SK-N-SH (cell line): ENCODE measurements at regions not wholly inside any gene's neighbourhood (a gene's known extent, or its start where the extent isn't known, plus 50 kb on each side); places are given as distances from the start of the nearest gene placed in this dataset.

ENCODE experiments used
- CTCF ChIA-PET: fragments of 300-600, 350-600 bp; formaldehyde crosslinking; extraction: SDS; loops from one replicate; lab custom pipeline; 2021; lab: Yijun Ruan, JAX
- POLR2A ChIA-PET: fragments of 350-600 bp; sonication (Branson Sonifier 250); formaldehyde crosslinking; extraction: SDS; loops from one replicate; lab custom pipeline; 2020; ENCODE audit warnings: antibody characterized with exemption, inconsistent platforms; lab: Yijun Ruan, JAX
- DNase-seq: peaks from one replicate; pipeline ENCODE4 v3.0.0; 2012
- H2AFZ ChIP-seq: fragments of 200-600 bp; sonication (generic); 2 replicates; pipeline ENCODE4 v1.8.1; 2016; ENCODE audit warnings: antibody characterized with exemption, mild to moderate bottlenecking, low read depth
- H3F3A ChIP-seq: fragments of 200-600 bp; sonication (generic); replicated peaks from 2 replicates; pipeline ENCODE3; 2016; ENCODE audit warnings: antibody characterized with exemption, mild to moderate bottlenecking; ENCODE audit not compliant: insufficient read depth
- H3K27ac ChIP-seq, 2 experiments: fragments of 200-500 bp in 1 of 2; fragments of 200-600 bp in 1 of 2; sonication (Bioruptor generic) in 1 of 2; sonication (generic), shearing (Covaris generic) in 1 of 2; 2 replicates each; pipeline versions ENCODE4 v1.5.1 to v1.6.1; 2014 to 2016; ENCODE audit warnings: low read depth in 2 of 2, inconsistent platforms in 1 of 2, low read length in 1 of 2, mild to moderate bottlenecking in 1 of 2, mixed read lengths in 1 of 2
- H3K27me3 ChIP-seq: fragments of 200-600 bp; sonication (generic), shearing (Covaris generic); 2 replicates; pipeline ENCODE4 v1.6.1; 2016; ENCODE audit warnings: mixed run types; ENCODE audit not compliant: insufficient read depth
- H3K36me3 ChIP-seq, 2 experiments: fragments of 200-500 bp in 1 of 2; fragments of 200-600 bp in 1 of 2; sonication (Bioruptor generic) in 1 of 2; sonication (generic) in 1 of 2; replicated peaks in 1 of 2; 2 replicates each; pipeline versions ENCODE3 to v1.5.1; 2014 to 2016; ENCODE audit warnings: low read length in 1 of 2, mild to moderate bottlenecking in 1 of 2; ENCODE audit not compliant: insufficient read depth in 2 of 2, control insufficient read depth in 1 of 2
- H3K4me1 ChIP-seq, 2 experiments: fragments of 200-500 bp in 1 of 2; fragments of 200-600 bp in 1 of 2; sonication (Bioruptor generic) in 1 of 2; sonication (generic), shearing (Covaris generic) in 1 of 2; 2 replicates each; pipeline versions ENCODE4 v1.5.1 to v1.6.1; 2014 to 2016; ENCODE audit warnings: low read depth in 1 of 2, low read length in 1 of 2, mixed run types in 1 of 2; ENCODE audit not compliant: insufficient read depth in 2 of 2, control insufficient read depth in 1 of 2
- H3K4me2 ChIP-seq: fragments of 200-600 bp; sonication (generic), shearing (Covaris generic); 2 replicates; pipeline ENCODE4 v1.6.1; 2017; ENCODE audit warnings: mixed run types
- H3K4me3 ChIP-seq, 2 experiments: fragments of 200-500 bp in 1 of 2; fragments of 200-600 bp in 1 of 2; sonication (Bioruptor generic) in 1 of 2; sonication (generic), shearing (Covaris generic) in 1 of 2; 2 replicates each; pipeline versions ENCODE4 v1.5.1 to v1.8.1; 2014 to 2016; ENCODE audit warnings: low read depth in 2 of 2, inconsistent platforms in 1 of 2, low read length in 1 of 2, mild to moderate bottlenecking in 1 of 2, mixed read lengths in 1 of 2, moderate library complexity in 1 of 2
- H3K79me2 ChIP-seq: fragments of 200-600 bp; sonication (generic); 2 replicates; pipeline ENCODE4 v1.8.1; 2017; ENCODE audit warnings: mild to moderate bottlenecking; ENCODE audit not compliant: insufficient read depth
- H3K9ac ChIP-seq: fragments of 200-600 bp; sonication (generic); 2 replicates; pipeline ENCODE4 v1.6.1; 2017; ENCODE audit warnings: mixed run types
- H3K9me2 ChIP-seq: fragments of 200-600 bp; sonication (generic); 2 replicates; pipeline ENCODE4 v1.6.1; 2017; ENCODE audit warnings: mixed run types
- H3K9me3 ChIP-seq: fragments of 200-600 bp; sonication (generic); 2 replicates; pipeline ENCODE4 v1.6.1; 2017; ENCODE audit warnings: mixed run types, mild to moderate bottlenecking, moderate library complexity
- H4K20me1 ChIP-seq: fragments of 200-600 bp; sonication (generic); 2 replicates; pipeline ENCODE4 v1.6.1; 2017; ENCODE audit warnings: mild to moderate bottlenecking, mixed run types; ENCODE audit not compliant: insufficient read depth
- CHD2 ChIP-seq: fragments of 150-350 bp; IDR thresholded peaks from 2 replicates; pipeline ENCODE4 v1.6.1; 2018; ENCODE audit warnings: low read length; ENCODE audit not compliant: partially characterized antibody
- EP300 ChIP-seq, 2 experiments: IDR thresholded peaks; 2 replicates each; pipeline versions ENCODE4 v1.4.0 to v1.6.1; 2012; ENCODE audit warnings: borderline replicate concordance in 1 of 2, low read depth in 1 of 2, low read length in 1 of 2
- EZH2phosphoT487 ChIP-seq: fragments of 200-600 bp; sonication (generic); IDR thresholded peaks from 2 replicates; pipeline ENCODE4 v1.6.1; 2017; ENCODE audit warnings: low read depth, mixed run types, mild to moderate bottlenecking, antibody characterized with exemption, moderate library complexity, borderline replicate concordance
- FOSL2 ChIP-seq: IDR thresholded peaks from 2 replicates; pipeline ENCODE4 v1.4.0; 2012; ENCODE audit warnings: low read depth, mild to moderate bottlenecking, moderate library complexity, borderline replicate concordance
- FOXJ3 ChIP-seq: sonication (generic); formaldehyde crosslinking; IDR thresholded peaks from 2 replicates; pipeline ENCODE4 v1.5.1; 2020; ENCODE audit warnings: mild to moderate bottlenecking, missing genetic modification reagents
- JUND ChIP-seq: IDR thresholded peaks from 2 replicates; pipeline ENCODE4 v1.4.0; 2012
- MXI1 ChIP-seq: IDR thresholded peaks from 2 replicates; pipeline ENCODE4 v1.6.1; 2012; ENCODE audit warnings: mild to moderate bottlenecking, low read depth, low read length, improper control_type of control experiment
- NFIC ChIP-seq: IDR thresholded peaks from 2 replicates; pipeline ENCODE4 v1.4.0; 2012; ENCODE audit warnings: borderline replicate concordance
- NRF1 ChIP-seq: IDR thresholded peaks from 2 replicates; pipeline ENCODE4 v1.6.1; 2012; ENCODE audit warnings: low read depth, mild to moderate bottlenecking, low read length
- RAD21 ChIP-seq: IDR thresholded peaks from 2 replicates; pipeline ENCODE4 v1.6.1; 2012; ENCODE audit warnings: mild to moderate bottlenecking, low read length
- RCOR1 ChIP-seq: fragments of 150-350 bp; IDR thresholded peaks from 2 replicates; pipeline ENCODE4 v1.6.1; 2017; ENCODE audit warnings: antibody characterized with exemption, low read length
- RFX5 ChIP-seq: IDR thresholded peaks from 2 replicates; pipeline ENCODE4 v1.6.1; 2012; ENCODE audit warnings: mild to moderate bottlenecking, improper control_type of control experiment, low read length
- RXRA ChIP-seq: IDR thresholded peaks from 2 replicates; pipeline ENCODE4 v1.4.0; 2012; ENCODE audit warnings: low read depth, mild to moderate bottlenecking, borderline replicate concordance
- SIN3A ChIP-seq: IDR thresholded peaks from 2 replicates; pipeline ENCODE4 v1.6.1; 2012; ENCODE audit warnings: low read depth, mild to moderate bottlenecking, low read length, moderate library complexity, borderline replicate concordance
- TCF12 ChIP-seq: IDR thresholded peaks from 2 replicates; pipeline ENCODE4 v1.4.0; 2012
- TEAD4 ChIP-seq: IDR thresholded peaks from 2 replicates; pipeline ENCODE4 v1.4.0; 2012; ENCODE audit warnings: mild to moderate bottlenecking, borderline replicate concordance; ENCODE audit not compliant: insufficient read depth
- YY1 ChIP-seq: IDR thresholded peaks from 2 replicates; pipeline ENCODE4 v1.4.0; 2012; ENCODE audit warnings: low read depth, mild to moderate bottlenecking
- WGBS: methylation state at CpG from one replicate; pipeline ENCODE4 v1.1.6; 2017; ENCODE audit warnings: low lambda C conversion rate; 5-methylcytosine and 5-hydroxymethylcytosine counted together
- TF ChIP-seq, protein P1 (sequence below): IDR thresholded peaks from 2 replicates; pipeline ENCODE4 v1.4.0; 2012; ENCODE audit warnings: low read depth, borderline replicate concordance
- TF ChIP-seq, protein P2 (sequence below): fragments of 200-600 bp; sonication (generic); IDR thresholded peaks from 2 replicates; pipeline ENCODE4 v1.6.1; 2017; ENCODE audit warnings: antibody characterized with exemption, mild to moderate bottlenecking, moderate library complexity
- TF ChIP-seq, protein P3 (sequence below): IDR thresholded peaks from 2 replicates; pipeline ENCODE4 v1.6.1; 2012; ENCODE audit warnings: mild to moderate bottlenecking, low read depth, low read length, moderate library complexity
- TF ChIP-seq, protein P4 (sequence below): IDR thresholded peaks from 2 replicates; pipeline ENCODE4; 2012
- TF ChIP-seq, protein P5 (sequence below): fragments of 150-350 bp; IDR thresholded peaks from 2 replicates; pipeline ENCODE4 v1.6.1; 2016; ENCODE audit warnings: mild to moderate bottlenecking, low read depth, low read length

DNA sequence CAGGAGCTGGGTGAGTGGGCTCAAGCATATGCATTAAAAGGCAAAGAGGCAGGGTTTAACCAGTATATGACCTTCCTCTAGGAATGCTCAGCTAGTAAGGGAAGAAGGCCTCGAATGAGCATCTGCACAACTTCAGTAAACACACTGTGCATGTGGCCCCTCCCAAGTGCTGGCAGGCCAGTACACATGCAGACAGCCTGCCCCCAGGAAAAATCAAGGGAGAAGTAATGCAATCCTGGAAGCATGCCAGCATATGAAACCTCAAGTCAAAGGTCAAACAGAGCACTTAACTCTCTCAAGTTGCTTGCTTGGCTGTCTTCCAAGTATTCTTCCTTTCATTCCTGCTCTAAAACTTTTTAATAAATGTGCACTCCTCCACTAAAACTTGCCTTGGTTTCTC is 208.4 kb downstream of the ACTR3B start:
- TF ChIP-seq EZH2phosphoT487 (no peak), RXRA (no peak), FOSL2 (no peak), TEAD4 (no peak), FOXJ3 (CRISPR knock-in tag) (no peak), EP300 (IDR thresholded peaks at IDR 0.05; ENCODE audit: borderline replicate concordance in 1 of 2, low read depth in 1 of 2, low read length in 1 of 2) (no peak), MXI1 (no peak), RCOR1 (no peak)
- TF ChIP-seq, protein P1, sequence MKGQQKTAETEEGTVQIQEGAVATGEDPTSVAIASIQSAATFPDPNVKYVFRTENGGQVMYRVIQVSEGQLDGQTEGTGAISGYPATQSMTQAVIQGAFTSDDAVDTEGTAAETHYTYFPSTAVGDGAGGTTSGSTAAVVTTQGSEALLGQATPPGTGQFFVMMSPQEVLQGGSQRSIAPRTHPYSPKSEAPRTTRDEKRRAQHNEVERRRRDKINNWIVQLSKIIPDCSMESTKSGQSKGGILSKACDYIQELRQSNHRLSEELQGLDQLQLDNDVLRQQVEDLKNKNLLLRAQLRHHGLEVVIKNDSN = no peak
- Histone ChIP-seq H3K9me3 (no peaks in the 10 kb centered on the region), H3K9ac (no peak overlapping the region), H3K27ac (no peak overlapping the region), H2AFZ (no peak overlapping the region), H3K4me2 (no peak overlapping the region), H3F3A (no peaks in the 10 kb centered on the region), H4K20me1 (no peaks in the 10 kb centered on the region), H3K9me2 (no peaks in the 10 kb centered on the region), H3K4me3 (no peak overlapping the region), H3K36me3 (no peaks in the 10 kb centered on the region), H3K27me3 (no peaks in the 10 kb centered on the region), H3K4me1 (no peaks in the 10 kb centered on the region), H3K79me2 (no peaks in the 10 kb centered on the region)
- DNase-seq = no peak
- ChIA-PET CTCF (no interaction called here), POLR2A (no interaction called here)
- WGBS = 0% methylated on average over 1 of the region's 1 CpG

DNA sequence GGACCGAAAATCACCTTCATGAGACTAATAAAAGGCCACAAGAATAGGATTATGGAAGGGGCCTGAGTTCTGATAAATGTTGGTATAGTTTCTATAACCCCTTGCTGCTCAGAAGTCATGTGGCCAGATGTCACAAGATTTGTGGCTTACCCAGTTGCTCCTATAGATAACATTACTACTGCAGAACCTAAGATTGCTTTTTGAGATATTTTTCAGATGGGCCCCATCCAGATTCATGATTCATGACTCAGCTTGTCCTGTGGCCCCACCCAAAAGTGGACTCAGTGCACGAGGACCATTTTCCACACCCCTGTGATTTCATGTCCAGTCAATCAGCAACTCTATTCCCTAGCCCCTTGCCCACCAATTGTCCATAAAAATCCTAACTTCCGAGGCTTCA is 209.0 kb downstream of the ACTR3B start:
- Histone ChIP-seq H3K27ac (no peak overlapping the region), H3K4me1 (no peaks in the 10 kb centered on the region), H3K4me3 (no peak overlapping the region), H3K9ac (no peak overlapping the region), H3K79me2 (no peaks in the 10 kb centered on the region), H4K20me1 (no peaks in the 10 kb centered on the region), H3F3A (no peaks in the 10 kb centered on the region), H3K9me2 (no peaks in the 10 kb centered on the region), H3K27me3 (no peaks in the 10 kb centered on the region), H3K9me3 (no peaks in the 10 kb centered on the region), H3K36me3 (no peaks in the 10 kb centered on the region), H3K4me2 (no peak overlapping the region), H2AFZ (no peak overlapping the region)
- POLR2A ChIA-PET = no interaction called here
- WGBS = 6% methylated on average over 3 of the region's 3 CpGs
- CTCF ChIA-PET = no interaction called here
- no peak for DNase-seq
- TF ChIP-seq NRF1 (no peak), MXI1 (no peak), FOSL2 (no peak), FOXJ3 (CRISPR knock-in tag) (no peak), YY1 (no peak), SIN3A (no peak), TCF12 (no peak), JUND (no peak), CHD2 (no peak), TEAD4 (no peak), RAD21 (no peak), RCOR1 (no peak), RFX5 (no peak), NFIC (no peak)
- TF ChIP-seq, protein P2, sequence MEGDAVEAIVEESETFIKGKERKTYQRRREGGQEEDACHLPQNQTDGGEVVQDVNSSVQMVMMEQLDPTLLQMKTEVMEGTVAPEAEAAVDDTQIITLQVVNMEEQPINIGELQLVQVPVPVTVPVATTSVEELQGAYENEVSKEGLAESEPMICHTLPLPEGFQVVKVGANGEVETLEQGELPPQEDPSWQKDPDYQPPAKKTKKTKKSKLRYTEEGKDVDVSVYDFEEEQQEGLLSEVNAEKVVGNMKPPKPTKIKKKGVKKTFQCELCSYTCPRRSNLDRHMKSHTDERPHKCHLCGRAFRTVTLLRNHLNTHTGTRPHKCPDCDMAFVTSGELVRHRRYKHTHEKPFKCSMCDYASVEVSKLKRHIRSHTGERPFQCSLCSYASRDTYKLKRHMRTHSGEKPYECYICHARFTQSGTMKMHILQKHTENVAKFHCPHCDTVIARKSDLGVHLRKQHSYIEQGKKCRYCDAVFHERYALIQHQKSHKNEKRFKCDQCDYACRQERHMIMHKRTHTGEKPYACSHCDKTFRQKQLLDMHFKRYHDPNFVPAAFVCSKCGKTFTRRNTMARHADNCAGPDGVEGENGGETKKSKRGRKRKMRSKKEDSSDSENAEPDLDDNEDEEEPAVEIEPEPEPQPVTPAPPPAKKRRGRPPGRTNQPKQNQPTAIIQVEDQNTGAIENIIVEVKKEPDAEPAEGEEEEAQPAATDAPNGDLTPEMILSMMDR = no peak
- TF ChIP-seq, protein P3, sequence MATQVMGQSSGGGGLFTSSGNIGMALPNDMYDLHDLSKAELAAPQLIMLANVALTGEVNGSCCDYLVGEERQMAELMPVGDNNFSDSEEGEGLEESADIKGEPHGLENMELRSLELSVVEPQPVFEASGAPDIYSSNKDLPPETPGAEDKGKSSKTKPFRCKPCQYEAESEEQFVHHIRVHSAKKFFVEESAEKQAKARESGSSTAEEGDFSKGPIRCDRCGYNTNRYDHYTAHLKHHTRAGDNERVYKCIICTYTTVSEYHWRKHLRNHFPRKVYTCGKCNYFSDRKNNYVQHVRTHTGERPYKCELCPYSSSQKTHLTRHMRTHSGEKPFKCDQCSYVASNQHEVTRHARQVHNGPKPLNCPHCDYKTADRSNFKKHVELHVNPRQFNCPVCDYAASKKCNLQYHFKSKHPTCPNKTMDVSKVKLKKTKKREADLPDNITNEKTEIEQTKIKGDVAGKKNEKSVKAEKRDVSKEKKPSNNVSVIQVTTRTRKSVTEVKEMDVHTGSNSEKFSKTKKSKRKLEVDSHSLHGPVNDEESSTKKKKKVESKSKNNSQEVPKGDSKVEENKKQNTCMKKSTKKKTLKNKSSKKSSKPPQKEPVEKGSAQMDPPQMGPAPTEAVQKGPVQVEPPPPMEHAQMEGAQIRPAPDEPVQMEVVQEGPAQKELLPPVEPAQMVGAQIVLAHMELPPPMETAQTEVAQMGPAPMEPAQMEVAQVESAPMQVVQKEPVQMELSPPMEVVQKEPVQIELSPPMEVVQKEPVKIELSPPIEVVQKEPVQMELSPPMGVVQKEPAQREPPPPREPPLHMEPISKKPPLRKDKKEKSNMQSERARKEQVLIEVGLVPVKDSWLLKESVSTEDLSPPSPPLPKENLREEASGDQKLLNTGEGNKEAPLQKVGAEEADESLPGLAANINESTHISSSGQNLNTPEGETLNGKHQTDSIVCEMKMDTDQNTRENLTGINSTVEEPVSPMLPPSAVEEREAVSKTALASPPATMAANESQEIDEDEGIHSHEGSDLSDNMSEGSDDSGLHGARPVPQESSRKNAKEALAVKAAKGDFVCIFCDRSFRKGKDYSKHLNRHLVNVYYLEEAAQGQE = no peak
- TF ChIP-seq, protein P4, sequence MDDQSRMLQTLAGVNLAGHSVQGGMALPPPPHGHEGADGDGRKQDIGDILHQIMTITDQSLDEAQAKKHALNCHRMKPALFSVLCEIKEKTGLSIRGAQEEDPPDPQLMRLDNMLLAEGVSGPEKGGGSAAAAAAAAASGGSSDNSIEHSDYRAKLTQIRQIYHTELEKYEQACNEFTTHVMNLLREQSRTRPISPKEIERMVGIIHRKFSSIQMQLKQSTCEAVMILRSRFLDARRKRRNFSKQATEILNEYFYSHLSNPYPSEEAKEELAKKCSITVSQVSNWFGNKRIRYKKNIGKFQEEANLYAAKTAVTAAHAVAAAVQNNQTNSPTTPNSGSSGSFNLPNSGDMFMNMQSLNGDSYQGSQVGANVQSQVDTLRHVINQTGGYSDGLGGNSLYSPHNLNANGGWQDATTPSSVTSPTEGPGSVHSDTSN = no peak
- TF ChIP-seq, protein P5, sequence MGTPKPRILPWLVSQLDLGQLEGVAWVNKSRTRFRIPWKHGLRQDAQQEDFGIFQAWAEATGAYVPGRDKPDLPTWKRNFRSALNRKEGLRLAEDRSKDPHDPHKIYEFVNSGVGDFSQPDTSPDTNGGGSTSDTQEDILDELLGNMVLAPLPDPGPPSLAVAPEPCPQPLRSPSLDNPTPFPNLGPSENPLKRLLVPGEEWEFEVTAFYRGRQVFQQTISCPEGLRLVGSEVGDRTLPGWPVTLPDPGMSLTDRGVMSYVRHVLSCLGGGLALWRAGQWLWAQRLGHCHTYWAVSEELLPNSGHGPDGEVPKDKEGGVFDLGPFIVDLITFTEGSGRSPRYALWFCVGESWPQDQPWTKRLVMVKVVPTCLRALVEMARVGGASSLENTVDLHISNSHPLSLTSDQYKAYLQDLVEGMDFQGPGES = no peak
